ENCODE measurements at regions not wholly inside any gene's neighbourhood (a gene's known extent, or its start where the extent isn't known, plus 50 kb on each side); places are given as distances from the start of the nearest gene placed in this dataset.

GRCh38 chr1:170840371-170840770 is 95.0 kb upstream of the MROH9 start:
- Histone ChIP-seq H3K36me3 (no peaks in the 10 kb centered on the region), H3K27me3 (no peaks in the 10 kb centered on the region), H3K27ac (no peak overlapping the region), H3K4me1 (no peaks in the 10 kb centered on the region), H3K4me3 (no peak overlapping the region), H3K9me3 (no peaks in the 10 kb centered on the region)
- no peak for TF ChIP-seq POLR2A (IDR thresholded peaks at IDR 0.05)
- no peak for TF ChIP-seq POLR2AphosphoS5 (IDR thresholded peaks at IDR 0.05)
- 50 to 100% methylated on average over 1 of the region's 1 CpG for WGBS, 2 donors (ENCODE audit: low coverage in 1 of 2)
- ATAC-seq: no peak

GRCh38 chr1:170853302-170853701 is 82.0 kb upstream of the MROH9 start:
- no peaks in the 10 kb centered on the region for H3K9me3 ChIP-seq
- TF ChIP-seq EP300 (IDR thresholded peaks at IDR 0.05): no peak
- TF ChIP-seq POLR2A (IDR thresholded peaks at IDR 0.05): no peak
- TF ChIP-seq POLR2AphosphoS5 (IDR thresholded peaks at IDR 0.05): no peak
- no peak for TF ChIP-seq CTCF (IDR thresholded peaks at IDR 0.05)
- no peaks in the 10 kb centered on the region for H3K36me3 ChIP-seq
- H3K4me1 ChIP-seq: no peaks in the 10 kb centered on the region
- no peak for ATAC-seq
- peaks cover 11% of the 10 kb centered on the region for H3K27me3 ChIP-seq
- H3K27ac ChIP-seq: no peak overlapping the region
- no peak overlapping the region for H3K4me3 ChIP-seq
- WGBS, 2 donors (ENCODE audit: low coverage in 1 of 2): 50 to 69% methylated on average over 1 to 2 of the region's 5 CpGs

GRCh38 chr1:170853867-170854266 is 81.5 kb upstream of the MROH9 start:
- H3K27ac ChIP-seq: no peak overlapping the region
- H3K9me3 ChIP-seq: no peaks in the 10 kb centered on the region
- TF ChIP-seq CTCF (IDR thresholded peaks at IDR 0.05): no peak
- no peak for TF ChIP-seq EP300 (IDR thresholded peaks at IDR 0.05)
- TF ChIP-seq POLR2A (IDR thresholded peaks at IDR 0.05): no peak
- no peak for TF ChIP-seq POLR2AphosphoS5 (IDR thresholded peaks at IDR 0.05)
- peaks cover 11% of the 10 kb centered on the region for H3K27me3 ChIP-seq
- H3K4me3 ChIP-seq: no peak overlapping the region
- no peaks in the 10 kb centered on the region for H3K4me1 ChIP-seq
- no peak for ATAC-seq
- H3K36me3 ChIP-seq: no peaks in the 10 kb centered on the region

- Histone ChIP-seq H3K4me1 (no peaks in the 10 kb centered on the region), H3K4me3 (no peak overlapping the region), H3K36me3 (no peaks in the 10 kb centered on the region), H3K27me3 (peaks cover 11% of the 10 kb centered on the region), H3K9me3 (no peaks in the 10 kb centered on the region), H3K27ac (no peak overlapping the region)
- ATAC-seq: no peak
- no peak for TF ChIP-seq EP300 (IDR thresholded peaks at IDR 0.05)
- TF ChIP-seq POLR2A (IDR thresholded peaks at IDR 0.05): no peak
- no peak for TF ChIP-seq POLR2AphosphoS5 (IDR thresholded peaks at IDR 0.05)
- TF ChIP-seq CTCF (IDR thresholded peaks at IDR 0.05): no peak
- WGBS, 2 donors (ENCODE audit: low coverage in 1 of 2): 48 to 53% methylated on average over 5 of the region's 5 CpGs
Observed at GRCh38 chr1:170854677-170855076, 80.7 kb upstream of the MROH9 start.

GRCh38 chr1:170856455-170856854 is 78.9 kb upstream of the MROH9 start:
- peaks cover 11% of the 10 kb centered on the region for H3K27me3 ChIP-seq
- WGBS, 2 donors (ENCODE audit: low coverage in 1 of 2): 41 to 49% methylated on average over 4 of the region's 4 CpGs
- H3K27ac ChIP-seq: no peak overlapping the region
- no peak for ATAC-seq
- no peak overlapping the region for H3K4me3 ChIP-seq
- TF ChIP-seq CTCF (IDR thresholded peaks at IDR 0.05): no peak
- TF ChIP-seq POLR2A (IDR thresholded peaks at IDR 0.05): no peak
- no peak for TF ChIP-seq POLR2AphosphoS5 (IDR thresholded peaks at IDR 0.05)
- TF ChIP-seq EP300 (IDR thresholded peaks at IDR 0.05): no peak
- no peaks in the 10 kb centered on the region for H3K36me3 ChIP-seq
- H3K4me1 ChIP-seq: no peaks in the 10 kb centered on the region
- H3K9me3 ChIP-seq: no peaks in the 10 kb centered on the region

GRCh38 chr1:170857955-170858354 is 77.4 kb upstream of the MROH9 start:
- Histone ChIP-seq H3K27me3 (peaks cover 7% of the 10 kb centered on the region), H3K27ac (no peak overlapping the region), H3K4me1 (no peaks in the 10 kb centered on the region), H3K4me3 (no peak overlapping the region), H3K36me3 (no peaks in the 10 kb centered on the region), H3K9me3 (no peaks in the 10 kb centered on the region)
- TF ChIP-seq EP300 (IDR thresholded peaks at IDR 0.05) (no peak), CTCF (IDR thresholded peaks at IDR 0.05) (no peak), POLR2A (IDR thresholded peaks at IDR 0.05) (no peak)
- ATAC-seq: no peak
